Fibroblast of the aortic adventitia (primary cell): ENCODE measurements at regions not wholly inside any gene's neighbourhood (a gene's known extent, or its start where the extent isn't known, plus 50 kb on each side); places are given as distances from the start of the nearest gene placed in this dataset.

Experiments used
- DNase-seq: peaks from one replicate; pipeline ENCODE4 v3.0.0-alpha.2; 2010; ENCODE audit warnings: low read depth
- H3K4me3 ChIP-seq: 2 replicates; pipeline ENCODE4 v1.5.1; 2011; ENCODE audit warnings: low read depth, mild to moderate bottlenecking, control low read depth, low read length, moderate library complexity
- CTCF ChIP-seq: IDR thresholded peaks from 2 replicates; pipeline ENCODE4 v1.5.1; 2011; ENCODE audit warnings: mild to moderate bottlenecking, low read length, control low read depth, inconsistent platforms; ENCODE audit not compliant: insufficient read depth

GRCh38 chr13:103757361-103757760, 691.1 kb upstream of the SLC10A2 start:
- no peak overlapping the region for H3K4me3 ChIP-seq
- no peak for TF ChIP-seq CTCF
- no peak for DNase-seq

GRCh38 chr13:103754783-103755182, 688.6 kb upstream of the SLC10A2 start:
- no peak for TF ChIP-seq CTCF
- no peak overlapping the region for H3K4me3 ChIP-seq
- no peak for DNase-seq

GRCh38 chr13:103734837-103735236, 668.6 kb upstream of the SLC10A2 start:
- no peak for TF ChIP-seq CTCF
- no peak for DNase-seq
- H3K4me3 ChIP-seq = no peak overlapping the region

GRCh38 chr13:103731959-103732358, 665.7 kb upstream of the SLC10A2 start:
- H3K4me3 ChIP-seq = no peak overlapping the region
- no peak for TF ChIP-seq CTCF
- DNase-seq = no peak

- no peak for TF ChIP-seq CTCF
- DNase-seq = no peak
- no peak overlapping the region for H3K4me3 ChIP-seq
These were observed 664.2 kb upstream of the SLC10A2 start for GRCh38 chr13:103730407-103730806.

DNA sequence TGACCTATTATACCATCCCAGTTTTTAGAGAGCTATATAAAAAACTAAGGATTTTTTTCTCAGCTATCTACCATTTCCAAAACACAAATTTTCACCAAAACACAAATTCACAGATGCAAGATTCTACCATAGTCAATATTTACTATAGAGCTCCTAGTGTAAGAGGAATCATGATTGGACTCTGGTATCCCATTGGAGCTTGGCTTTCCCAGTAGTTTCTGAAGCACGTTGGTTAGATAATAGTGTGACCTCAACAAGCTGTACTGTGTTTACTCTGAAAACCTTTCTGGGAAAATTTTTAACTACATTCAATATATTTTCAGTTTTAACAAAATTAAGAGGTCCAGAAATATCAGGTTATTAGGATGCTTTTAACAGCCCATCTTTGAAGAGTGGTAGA, 660.6 kb upstream of the SLC10A2 start:
- no peak for DNase-seq
- H3K4me3 ChIP-seq = no peak overlapping the region
- TF ChIP-seq CTCF = no peak

DNA sequence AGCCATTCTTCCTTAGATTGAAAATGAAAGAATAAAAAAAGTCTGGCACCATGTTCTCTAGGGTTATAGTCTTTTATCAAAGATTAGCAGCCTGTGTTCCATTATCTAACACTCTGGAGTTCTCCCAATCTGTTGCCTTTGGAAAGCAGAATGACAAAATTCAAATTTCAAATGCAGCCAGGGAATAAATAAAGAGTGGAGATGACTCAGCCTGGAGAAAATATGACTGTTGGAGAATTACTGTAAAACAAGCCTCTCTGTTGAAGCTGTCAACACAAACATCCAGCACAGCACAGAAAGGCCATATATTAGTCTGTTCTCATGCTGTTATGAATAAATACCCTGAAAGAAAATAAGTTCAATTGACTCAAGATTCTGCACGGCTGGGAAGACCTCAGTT, 650.5 kb upstream of the SLC10A2 start:
- TF ChIP-seq CTCF = no peak
- H3K4me3 ChIP-seq = no peak overlapping the region
- no peak for DNase-seq
